Gastrocnemius medialis (tissue), 4 donors: ENCODE measurements at regions not wholly inside any gene's neighbourhood (a gene's known extent, or its start where the extent isn't known, plus 50 kb on each side); places are given as distances from the start of the nearest gene placed in this dataset.
"Not testable (repeated sequence)": the region's sequence is repeated elsewhere in the genome, so short reads cannot be mapped to it uniquely, and the experiment has no call there.

Source experiments
- CTCF ChIP-seq, 5 experiments: fragments of 450-650 bp in 3 of 5; fragments of 200-600 bp in 2 of 5; sonication (generic) in 2 of 5; IDR thresholded peaks in 4 of 5; conservative IDR thresholded peaks in 1 of 5; 1 replicate in 4 of 5; 2 replicates in 1 of 5; pipeline ENCODE4 v1.5.1; 2016 to 2019; ENCODE audit warnings: antibody characterized with exemption in 5 of 5, mild to moderate bottlenecking in 3 of 5, moderate library complexity in 3 of 5
- POLR2A ChIP-seq, 2 donors: fragments of 450-650 bp; IDR thresholded peaks; one replicate each; pipeline ENCODE4 v1.6.1; 2017; ENCODE audit warnings: antibody characterized with exemption in 2 of 2, mild to moderate bottlenecking in 2 of 2, moderate library complexity in 2 of 2

DNA sequence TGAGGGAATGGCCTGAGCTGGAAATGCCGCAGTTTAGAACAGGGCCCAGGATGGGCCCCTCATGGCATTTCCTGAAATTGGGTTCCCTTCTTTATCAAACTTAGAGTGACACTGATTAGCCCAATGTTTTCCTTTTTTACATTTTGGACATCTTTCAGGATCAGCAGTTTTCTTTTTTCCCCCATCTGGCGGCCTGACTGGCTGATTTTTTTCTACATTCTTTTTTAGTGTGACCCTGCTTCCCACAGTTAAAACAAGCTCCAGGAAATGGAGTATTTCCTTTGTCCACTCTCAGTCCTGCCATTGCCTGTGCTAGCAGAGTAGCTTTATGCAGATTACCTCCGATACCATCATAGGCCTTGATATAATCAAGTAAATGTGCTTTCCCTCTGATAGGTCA, 185.8 kb upstream of the IGF1 start:
- not testable (repeated sequence) for TF ChIP-seq CTCF (IDR thresholded peaks at IDR 0.05 in 4 of 5, conservative IDR thresholded peaks at IDR 0.05 in 1 of 5); POLR2A (IDR thresholded peaks at IDR 0.05)
